ENCODE measurements at regions not wholly inside any gene's neighbourhood (a gene's known extent, or its start where the extent isn't known, plus 50 kb on each side); places are given as distances from the start of the nearest gene placed in this dataset.

GRCh38 chr6:74742793-74743508, 462.9 kb downstream of the COL12A1 start:
- no peak for DNase-seq
- no peaks in the 10 kb centered on the region for H3K4me1 ChIP-seq (replicated peaks in 1 of 2)

DNA sequence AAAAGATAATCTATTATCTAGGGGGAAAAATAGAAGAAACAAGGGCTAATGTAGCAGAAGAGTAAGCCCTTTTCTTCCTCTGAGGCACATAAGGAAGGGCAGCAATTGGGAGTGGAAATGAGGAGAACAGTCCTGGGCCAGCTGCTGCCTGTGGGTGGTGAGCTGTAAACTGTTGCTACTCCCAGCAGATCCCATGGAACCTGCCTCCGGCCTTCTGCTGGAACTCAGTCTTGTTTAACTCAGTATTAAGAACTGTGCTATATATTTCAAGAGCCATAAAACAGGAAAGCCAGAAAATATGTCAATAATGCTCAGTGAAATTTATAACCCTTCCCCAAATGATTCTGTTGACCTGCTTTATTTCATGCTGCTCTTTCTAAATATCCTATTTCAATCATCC, 464.2 kb downstream of the COL12A1 start:
- no peaks in the 10 kb centered on the region for H3K4me1 ChIP-seq (replicated peaks in 1 of 2)
- DNase-seq = no peak
- WGBS, 4 donors = 44 to 57% (median 49%) methylated on average over 1 of the region's 1 CpG
- no peak overlapping the region for H3K4me3 ChIP-seq
- H3K36me3 ChIP-seq (replicated peaks in 1 of 2) = no peaks in the 10 kb centered on the region
- H3K9me3 ChIP-seq (replicated peaks in 1 of 3) = peaks cover 0 to 4% (median 0%) of the 10 kb centered on the region in 3 donors
- H3K27me3 ChIP-seq = no peaks in the 10 kb centered on the region
- TF ChIP-seq, protein P1, sequence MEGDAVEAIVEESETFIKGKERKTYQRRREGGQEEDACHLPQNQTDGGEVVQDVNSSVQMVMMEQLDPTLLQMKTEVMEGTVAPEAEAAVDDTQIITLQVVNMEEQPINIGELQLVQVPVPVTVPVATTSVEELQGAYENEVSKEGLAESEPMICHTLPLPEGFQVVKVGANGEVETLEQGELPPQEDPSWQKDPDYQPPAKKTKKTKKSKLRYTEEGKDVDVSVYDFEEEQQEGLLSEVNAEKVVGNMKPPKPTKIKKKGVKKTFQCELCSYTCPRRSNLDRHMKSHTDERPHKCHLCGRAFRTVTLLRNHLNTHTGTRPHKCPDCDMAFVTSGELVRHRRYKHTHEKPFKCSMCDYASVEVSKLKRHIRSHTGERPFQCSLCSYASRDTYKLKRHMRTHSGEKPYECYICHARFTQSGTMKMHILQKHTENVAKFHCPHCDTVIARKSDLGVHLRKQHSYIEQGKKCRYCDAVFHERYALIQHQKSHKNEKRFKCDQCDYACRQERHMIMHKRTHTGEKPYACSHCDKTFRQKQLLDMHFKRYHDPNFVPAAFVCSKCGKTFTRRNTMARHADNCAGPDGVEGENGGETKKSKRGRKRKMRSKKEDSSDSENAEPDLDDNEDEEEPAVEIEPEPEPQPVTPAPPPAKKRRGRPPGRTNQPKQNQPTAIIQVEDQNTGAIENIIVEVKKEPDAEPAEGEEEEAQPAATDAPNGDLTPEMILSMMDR (IDR thresholded peaks at IDR 0.05) = no peak
- no peak for TF ChIP-seq POLR2A (IDR thresholded peaks at IDR 0.05)
- intact Hi-C loops (cut with DNase I) = no loop called here
- H3K27ac ChIP-seq = no peak overlapping the region

More at GRCh38 chr6:74742793-74743508, 462.9 kb downstream of the COL12A1 start:
- H3K9me3 ChIP-seq (replicated peaks in 1 of 3) = peaks cover 0 to 4% (median 0%) of the 10 kb centered on the region in 3 donors
- no peaks in the 10 kb centered on the region for H3K36me3 ChIP-seq (replicated peaks in 1 of 2)
- intact Hi-C loops (cut with DNase I) = no loop called here
- WGBS, 4 donors = 64 to 80% (median 78%) methylated on average over 3 of the region's 3 CpGs
- no peak overlapping the region for H3K4me3 ChIP-seq
- no peak overlapping the region for H3K27ac ChIP-seq
- TF ChIP-seq POLR2A (IDR thresholded peaks at IDR 0.05) = no peak
- TF ChIP-seq, protein P1 (IDR thresholded peaks at IDR 0.05) = no peak
- no peaks in the 10 kb centered on the region for H3K27me3 ChIP-seq

DNA sequence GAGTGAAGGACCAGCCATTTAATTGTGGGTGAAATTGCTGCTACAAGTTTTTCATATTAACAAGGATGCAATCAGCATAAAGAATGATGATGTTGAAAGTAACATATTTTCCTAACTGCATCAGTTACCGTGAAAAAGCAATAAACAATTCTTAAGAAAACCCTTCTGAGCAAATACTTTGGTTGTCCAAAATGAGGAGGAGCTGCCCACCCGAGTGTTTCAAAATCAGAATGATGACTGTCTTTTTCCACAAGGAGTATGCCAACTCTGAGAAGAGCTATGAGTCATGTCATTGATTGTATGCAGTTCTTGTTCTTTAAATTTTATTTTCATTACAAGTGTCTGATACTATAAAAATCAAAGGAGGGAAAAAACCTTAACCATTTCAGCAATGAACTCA, 470.5 kb downstream of the COL12A1 start:
- H3K4me3 ChIP-seq = no peak overlapping the region
- intact Hi-C loops (cut with DNase I) = no loop called here
- no peak overlapping the region for H3K27ac ChIP-seq
- no peaks in the 10 kb centered on the region for H3K27me3 ChIP-seq
- no peaks in the 10 kb centered on the region for H3K36me3 ChIP-seq (replicated peaks in 1 of 2)
- peaks cover 0 to 4% (median 0%) of the 10 kb centered on the region in 3 donors for H3K9me3 ChIP-seq (replicated peaks in 1 of 3)
- DNase-seq = no peak
- 33 to 57% (median 52%) methylated on average over 2 of the region's 2 CpGs for WGBS, 4 donors
- TF ChIP-seq, protein P1 (IDR thresholded peaks at IDR 0.05) = no peak
- no peak for TF ChIP-seq POLR2A (IDR thresholded peaks at IDR 0.05)
- no peaks in the 10 kb centered on the region for H3K4me1 ChIP-seq (replicated peaks in 1 of 2)

DNA sequence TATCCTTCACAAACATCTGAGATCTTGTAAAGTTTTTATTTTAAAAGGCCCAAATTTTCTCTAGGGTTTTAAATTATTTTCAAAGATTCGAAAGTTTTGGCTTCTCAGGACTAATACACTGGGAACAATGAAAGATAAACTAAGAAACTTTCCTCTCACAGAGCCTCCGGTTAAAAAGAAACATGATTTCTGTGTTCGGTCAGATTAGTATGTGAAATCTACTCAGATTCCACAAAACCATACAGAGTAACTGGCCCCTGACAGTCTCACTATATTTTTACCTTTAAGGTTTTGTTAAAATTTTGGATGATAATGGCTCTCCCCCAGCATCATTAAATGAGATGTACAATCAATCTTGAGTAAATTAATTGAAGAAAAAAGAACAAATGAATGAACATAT, 471.0 kb downstream of the COL12A1 start:
- H3K27me3 ChIP-seq = no peaks in the 10 kb centered on the region
- DNase-seq = no peak
- H3K4me3 ChIP-seq = no peak overlapping the region
- intact Hi-C loops (cut with DNase I) = no loop called here
- TF ChIP-seq, protein P1 (IDR thresholded peaks at IDR 0.05) = no peak
- TF ChIP-seq POLR2A (IDR thresholded peaks at IDR 0.05) = no peak
- peaks cover 0 to 3% (median 0%) of the 10 kb centered on the region in 3 donors for H3K9me3 ChIP-seq (replicated peaks in 1 of 3)
- H3K27ac ChIP-seq = no peak overlapping the region
- H3K36me3 ChIP-seq (replicated peaks in 1 of 2) = no peaks in the 10 kb centered on the region
- H3K4me1 ChIP-seq (replicated peaks in 1 of 2) = no peaks in the 10 kb centered on the region
- 68 to 79% (median 70%) methylated on average over 3 of the region's 3 CpGs for WGBS, 4 donors
